Right cardiac atrium (tissue), 5 donors: ENCODE measurements at regions not wholly inside any gene's neighbourhood (a gene's known extent, or its start where the extent isn't known, plus 50 kb on each side); places are given as distances from the start of the nearest gene placed in this dataset.
A peak's percentile ranks its signal among the peaks of the same experiment; 100 is the strongest.
"Not testable (repeated sequence)": the region's sequence is repeated elsewhere in the genome, so short reads cannot be mapped to it uniquely, and the experiment has no call there.

Source experiments
- ATAC-seq, 2 donors: fragments of 200-7000 bp; cut with Tn5 transposase; one replicate each; pipeline versions ENCODE4 v1.8.0 to v1.9.1; 2020; ENCODE audit warnings: moderate library complexity in 2 of 2, mild to moderate bottlenecking in 1 of 2
- DNase-seq, 3 donors: peaks; one replicate each; pipeline ENCODE4 v3.0.0-alpha.2; 2020
- H3K27ac ChIP-seq: one replicate; pipeline ENCODE4 v1.5.1; 2013; ENCODE audit warnings: mild to moderate bottlenecking, low read length, control low read depth, moderate library complexity
- H3K27me3 ChIP-seq: one replicate; pipeline ENCODE4 v1.6.1; 2013; ENCODE audit not compliant: control insufficient read depth, insufficient read depth
- H3K4me1 ChIP-seq: one replicate; pipeline ENCODE4 v1.6.1; 2013; ENCODE audit warnings: low read length; ENCODE audit not compliant: control insufficient read depth, insufficient read depth
- H3K4me3 ChIP-seq: one replicate; pipeline ENCODE4 v1.5.1; 2013; ENCODE audit warnings: low read length, control low read depth
- H3K9me3 ChIP-seq: one replicate; pipeline ENCODE4 v1.6.1; 2013; ENCODE audit warnings: low read length; ENCODE audit not compliant: control insufficient read depth
- WGBS: extraction: QIAGEN DNeasy Blood & Tissue Kit; methylation state at CpG from one replicate; pipeline ENCODE4 v1.1.7; 2013; 5-methylcytosine and 5-hydroxymethylcytosine counted together
- intact Hi-C, 4 donors: fragments of 100-400 bp; cut with DNase I; formaldehyde crosslinking; loops; one replicate each; pipeline versions ENCODE4 v1.11.0 to v1.14.0; 2022 to 2023
- donor health status: healthy with polysubstance abuse.
- donor health status: DM: no; HTN: yes; CAD: no.
- donor health status: DM: no; HTN: no; CAD: no.
- donor health status: DM: no; HTN: yes; CAD: no; lungs with severe emphysema.
- donor health status: DM: yes; HTN: yes; CAD: no.

GRCh38 chr15:96974761-96975160 is 644.3 kb downstream of the NR2F2 start:
- H3K4me3 ChIP-seq: no peak overlapping the region
- ATAC-seq: no peak

GRCh38 chr15:96977886-96978285 is 647.4 kb downstream of the NR2F2 start:
- 27% methylated on average over 2 of the region's 2 CpGs for WGBS
- no peaks in the 10 kb centered on the region for H3K27me3 ChIP-seq

More at GRCh38 chr15:96974761-96975160, 644.3 kb downstream of the NR2F2 start:
- no peak for DNase-seq
- Histone ChIP-seq H3K4me1 (no peaks in the 10 kb centered on the region), H3K27me3 (no peaks in the 10 kb centered on the region), H3K27ac (no peak overlapping the region), H3K9me3 (no peaks in the 10 kb centered on the region)
- intact Hi-C loops: no loop called here

GRCh38 chr15:96978937-96979473 is 648.5 kb downstream of the NR2F2 start:
- Histone ChIP-seq H3K9me3 (no peaks in the 10 kb centered on the region), H3K4me3 (no peak overlapping the region), H3K27ac (no peak overlapping the region), H3K27me3 (no peaks in the 10 kb centered on the region), H3K4me1 (no peaks in the 10 kb centered on the region)
- DNase-seq: no peak
- ATAC-seq: no peak
- intact Hi-C loops: no loop called here
- 67% methylated on average over 5 of the region's 5 CpGs for WGBS

More at GRCh38 chr15:96977886-96978285, 647.4 kb downstream of the NR2F2 start:
- Histone ChIP-seq H3K4me1 (no peaks in the 10 kb centered on the region), H3K27ac (no peak overlapping the region), H3K9me3 (no peaks in the 10 kb centered on the region), H3K4me3 (no peak overlapping the region)
- intact Hi-C loops: no loop called here
- DNase-seq: no peak
- ATAC-seq: no peak

GRCh38 chr15:96984121-96984671 is 653.7 kb downstream of the NR2F2 start:
- H3K27ac ChIP-seq, H3K4me1 ChIP-seq, H3K9me3 ChIP-seq, ATAC-seq, H3K27me3 ChIP-seq, intact Hi-C loops, H3K4me3 ChIP-seq: not testable (repeated sequence)
- 94% methylated on average over 58 of the region's 58 CpGs for WGBS
- peak in 1 of 3 donors; percentile 46 for DNase-seq

- H3K4me3 ChIP-seq: no peak overlapping the region
- intact Hi-C loops: no loop called here
- WGBS: 54% methylated on average over 5 of the region's 5 CpGs
These were observed 662.3 kb downstream of the NR2F2 start for GRCh38 chr15:96992817-96993216.

GRCh38 chr15:96997538-96997937 is 667.0 kb downstream of the NR2F2 start:
- no peaks in the 10 kb centered on the region for H3K4me1 ChIP-seq
- DNase-seq (no peak), ATAC-seq (no peak)
- no peak overlapping the region for H3K27ac ChIP-seq
- no peaks in the 10 kb centered on the region for H3K9me3 ChIP-seq
- H3K27me3 ChIP-seq: no peaks in the 10 kb centered on the region
- intact Hi-C loops: no loop called here
- WGBS: 79% methylated on average over 3 of the region's 3 CpGs
- no peak overlapping the region for H3K4me3 ChIP-seq

More at GRCh38 chr15:96992817-96993216, 662.3 kb downstream of the NR2F2 start:
- ATAC-seq (no peak), DNase-seq (no peak)
- H3K9me3 ChIP-seq: no peaks in the 10 kb centered on the region
- no peaks in the 10 kb centered on the region for H3K27me3 ChIP-seq
- H3K4me1 ChIP-seq: no peaks in the 10 kb centered on the region
- H3K27ac ChIP-seq: no peak overlapping the region

GRCh38 chr15:97009031-97009431 is 678.5 kb downstream of the NR2F2 start:
- ATAC-seq: no peak
- Histone ChIP-seq H3K9me3 (no peaks in the 10 kb centered on the region), H3K27me3 (no peaks in the 10 kb centered on the region), H3K27ac (no peak overlapping the region), H3K4me3 (no peak overlapping the region), H3K4me1 (no peaks in the 10 kb centered on the region)
- WGBS: 78% methylated on average over 6 of the region's 6 CpGs
- no peak for DNase-seq
- intact Hi-C loops: loop anchor here in 1 of 4 donors (10.0 kb wide), 1 partner anchor 544 kb away; no protein-coding TSS in a partner anchor

GRCh38 chr15:97012986-97013385 is 682.5 kb downstream of the NR2F2 start:
- no peak for ATAC-seq
- 83% methylated on average over 6 of the region's 6 CpGs for WGBS
- Histone ChIP-seq H3K4me1 (no peaks in the 10 kb centered on the region), H3K27ac (no peak overlapping the region), H3K4me3 (no peak overlapping the region), H3K9me3 (no peaks in the 10 kb centered on the region), H3K27me3 (no peaks in the 10 kb centered on the region)
- intact Hi-C loops: no loop called here
- DNase-seq: no peak

- WGBS: 65% methylated on average over 1 of the region's 1 CpG
- ATAC-seq: no peak
These were observed 683.0 kb downstream of the NR2F2 start for GRCh38 chr15:97013491-97013890.

GRCh38 chr15:97014001-97014400 is 683.5 kb downstream of the NR2F2 start:
- intact Hi-C loops: no loop called here
- H3K27me3 ChIP-seq: no peaks in the 10 kb centered on the region
- H3K27ac ChIP-seq: no peak overlapping the region
- no peaks in the 10 kb centered on the region for H3K9me3 ChIP-seq
- no peak for DNase-seq
- no peak overlapping the region for H3K4me3 ChIP-seq
- no peaks in the 10 kb centered on the region for H3K4me1 ChIP-seq
- WGBS: 58% methylated on average over 2 of the region's 2 CpGs
- no peak for ATAC-seq

More at GRCh38 chr15:97013491-97013890, 683.0 kb downstream of the NR2F2 start:
- DNase-seq: no peak
- no peaks in the 10 kb centered on the region for H3K27me3 ChIP-seq
- H3K27ac ChIP-seq: no peak overlapping the region
- intact Hi-C loops: no loop called here
- no peak overlapping the region for H3K4me3 ChIP-seq
- no peaks in the 10 kb centered on the region for H3K9me3 ChIP-seq
- no peaks in the 10 kb centered on the region for H3K4me1 ChIP-seq

- no peaks in the 10 kb centered on the region for H3K27me3 ChIP-seq
- no peak overlapping the region for H3K27ac ChIP-seq
- H3K4me1 ChIP-seq: no peaks in the 10 kb centered on the region
- intact Hi-C loops: no loop called here
- no peak overlapping the region for H3K4me3 ChIP-seq
- DNase-seq (no peak), ATAC-seq (no peak)
- H3K9me3 ChIP-seq: peaks cover under 1% of the 10 kb centered on the region
- 36% methylated on average over 1 of the region's 1 CpG for WGBS
These were observed 693.0 kb downstream of the NR2F2 start for GRCh38 chr15:97023488-97023844.

GRCh38 chr15:97026781-97027180 is 696.3 kb downstream of the NR2F2 start:
- WGBS: 45% methylated on average over 2 of the region's 2 CpGs

More at GRCh38 chr15:97026781-97027180, 696.3 kb downstream of the NR2F2 start:
- no peak overlapping the region for H3K4me3 ChIP-seq
- H3K4me1 ChIP-seq: no peaks in the 10 kb centered on the region
- no peak overlapping the region for H3K27ac ChIP-seq
- H3K27me3 ChIP-seq: no peaks in the 10 kb centered on the region
- peaks cover 4% of the 10 kb centered on the region for H3K9me3 ChIP-seq
- ATAC-seq (no peak), DNase-seq (no peak)
- intact Hi-C loops: no loop called here
